Natural killer cell (primary cell): ENCODE measurements at regions not wholly inside any gene's neighbourhood (a gene's known extent, or its start where the extent isn't known, plus 50 kb on each side); places are given as distances from the start of the nearest gene placed in this dataset.

Source experiments
- ATAC-seq, 3 donors: fragments of 150-1000 bp in 2 of 3; fragments of 200-7000 bp in 1 of 3; cut with Tn5 transposase; 1 replicate in 1 of 3; 2 replicates in 2 of 3; pipeline ENCODE4 v1.10.0; 2021; ENCODE audit warnings: mild to moderate bottlenecking in 2 of 3, moderate library complexity in 2 of 3
- DNase-seq, 2 donors: peaks; one replicate each; pipeline versions ENCODE4 v3.0.0 to v3.0.0-alpha.2; 2013 to 2021; ENCODE audit warnings: mixed read lengths in 1 of 2
- H3K27ac ChIP-seq: one replicate; pipeline ENCODE4 v1.5.1; 2013; ENCODE audit warnings: mild to moderate bottlenecking, low read length
- H3K27me3 ChIP-seq: one replicate; pipeline ENCODE4 v1.6.1; 2013; ENCODE audit warnings: low read length; ENCODE audit not compliant: control insufficient read depth, insufficient read depth
- H3K36me3 ChIP-seq: one replicate; pipeline ENCODE4 v1.6.1; 2013; ENCODE audit warnings: low read length; ENCODE audit not compliant: control insufficient read depth, insufficient read depth
- H3K4me1 ChIP-seq: one replicate; pipeline ENCODE4 v1.6.1; 2013; ENCODE audit warnings: low read length; ENCODE audit not compliant: control insufficient read depth, insufficient read depth
- H3K4me3 ChIP-seq: one replicate; pipeline ENCODE4 v1.5.1; 2013; ENCODE audit warnings: low read length
- H3K9me3 ChIP-seq: one replicate; pipeline ENCODE4 v1.6.1; 2013; ENCODE audit warnings: low read length; ENCODE audit not compliant: control insufficient read depth, insufficient read depth
- H3K27ac Mint-ChIP-seq, 2 donors: one replicate each; pipeline ENCODE4 v1.8.0; 2022; ENCODE audit warnings: mild to moderate bottlenecking in 2 of 2, mixed read lengths in 2 of 2, moderate library complexity in 1 of 2
- H3K27me3 Mint-ChIP-seq, 2 donors: one replicate each; pipeline ENCODE4 v1.8.0; 2022; ENCODE audit warnings: low read depth in 2 of 2, mixed read lengths in 2 of 2
- H3K36me3 Mint-ChIP-seq: one replicate; pipeline ENCODE4 v1.8.0; 2022; ENCODE audit warnings: mixed read lengths
- H3K4me1 Mint-ChIP-seq, 2 donors: one replicate each; pipeline ENCODE4 v1.8.0; 2022; ENCODE audit warnings: mixed read lengths in 2 of 2
- H3K4me3 Mint-ChIP-seq: one replicate; pipeline ENCODE4 v1.8.0; 2022; ENCODE audit warnings: mild to moderate bottlenecking, moderate library complexity, mixed read lengths
- H3K9me3 Mint-ChIP-seq, 2 donors: one replicate each; pipeline ENCODE4 v1.8.0; 2022; ENCODE audit warnings: mixed read lengths in 2 of 2
- CTCF ChIP-seq: fragments of 200-600 bp; IDR thresholded peaks from one replicate; pipeline ENCODE4 v1.8.0; 2022; ENCODE audit warnings: antibody characterized with exemption
- WGBS: methylation state at CpG from one replicate; pipeline ENCODE4 v1.1.7; 2013; ENCODE audit warnings: missing lambda C conversion rate; ENCODE audit not compliant: insufficient coverage; 5-methylcytosine and 5-hydroxymethylcytosine counted together
- intact Hi-C: fragments of 100-400 bp; cut with micrococcal nuclease; formaldehyde crosslinking; loops from one replicate; pipeline ENCODE4 v1.14.2; 2022

GRCh38 chr15:39053480-39053879 lies 488.9 kb upstream of the RASGRP1 start:
- intact Hi-C loops, result no loop called here

GRCh38 chr15:39054128-39054732 lies 489.6 kb upstream of the RASGRP1 start:
- Histone ChIP-seq H3K4me3 (no peak overlapping the region), H3K27ac (no peak overlapping the region), H3K9me3 (no peaks in the 10 kb centered on the region), H3K4me1 (no peaks in the 10 kb centered on the region), H3K27me3 (peaks cover 2% of the 10 kb centered on the region), H3K36me3 (no peaks in the 10 kb centered on the region)
- no peak for TF ChIP-seq CTCF
- Mint-ChIP-seq H3K4me3 (no peak overlapping the region), H3K36me3 (peaks cover 4% of the 10 kb centered on the region), H3K4me1 (no peaks in the 10 kb centered on the region), H3K27me3 (peaks cover 7 to 9% of the 10 kb centered on the region in 2 donors), H3K9me3 (peaks cover 9 to 10% of the 10 kb centered on the region in 2 donors), H3K27ac (no peak overlapping the region)
- intact Hi-C loops, result no loop called here
- DNase-seq, result no peak
- 94% methylated on average over 3 of the region's 5 CpGs for WGBS
- ATAC-seq, result no peak

More at GRCh38 chr15:39053480-39053879, 488.9 kb upstream of the RASGRP1 start:
- no peak overlapping the region for H3K27ac Mint-ChIP-seq
- H3K4me1 Mint-ChIP-seq, result no peaks in the 10 kb centered on the region
- Histone ChIP-seq H3K9me3 (no peaks in the 10 kb centered on the region), H3K36me3 (no peaks in the 10 kb centered on the region), H3K4me3 (no peak overlapping the region), H3K27me3 (peaks cover 2% of the 10 kb centered on the region), H3K27ac (no peak overlapping the region), H3K4me1 (no peaks in the 10 kb centered on the region)
- no peak overlapping the region for H3K4me3 Mint-ChIP-seq
- no peak for DNase-seq
- peaks cover 6 to 7% of the 10 kb centered on the region in 2 donors for H3K27me3 Mint-ChIP-seq
- H3K36me3 Mint-ChIP-seq, result peaks cover 10% of the 10 kb centered on the region
- ATAC-seq, result no peak
- H3K9me3 Mint-ChIP-seq, result peaks cover 13% of the 10 kb centered on the region in 2 donors
- no peak for TF ChIP-seq CTCF

DNA sequence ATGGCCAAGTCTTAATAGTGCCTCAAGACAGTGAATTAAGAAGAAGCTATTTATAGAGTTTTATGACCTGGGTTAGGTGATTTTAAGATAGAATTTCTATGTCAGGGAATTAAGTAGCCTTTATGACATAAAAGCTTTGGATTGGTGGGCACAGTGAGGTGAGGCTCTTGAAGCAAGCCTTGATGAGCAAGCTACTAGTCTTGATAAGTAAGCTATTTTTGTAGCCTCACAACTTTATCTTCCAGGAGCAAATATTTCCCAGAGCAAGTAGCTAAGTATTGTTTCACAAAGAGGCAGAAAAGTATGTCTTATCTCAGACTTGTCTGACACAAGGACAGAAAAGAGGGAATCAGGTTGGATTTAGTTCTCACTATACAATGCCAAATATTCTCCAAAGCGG lies 491.7 kb upstream of the RASGRP1 start:
- DNase-seq, result no peak
- H3K9me3 Mint-ChIP-seq, result no peaks in the 10 kb centered on the region
- intact Hi-C loops, result no loop called here
- Histone ChIP-seq H3K9me3 (no peaks in the 10 kb centered on the region), H3K36me3 (no peaks in the 10 kb centered on the region), H3K4me3 (no peak overlapping the region), H3K27me3 (peaks cover 2% of the 10 kb centered on the region), H3K4me1 (no peaks in the 10 kb centered on the region), H3K27ac (no peak overlapping the region)
- H3K36me3 Mint-ChIP-seq, result no peaks in the 10 kb centered on the region
- peaks cover 8 to 18% of the 10 kb centered on the region in 2 donors for H3K27me3 Mint-ChIP-seq
- no peak for ATAC-seq
- no peak overlapping the region for H3K4me3 Mint-ChIP-seq
- WGBS, result no CpG with 5 or more reads among the region's 1 CpG
- TF ChIP-seq CTCF, result no peak
- H3K4me1 Mint-ChIP-seq, result no peaks in the 10 kb centered on the region
- no peak overlapping the region for H3K27ac Mint-ChIP-seq
